ENCODE measurements at regions not wholly inside any gene's neighbourhood (a gene's known extent, or its start where the extent isn't known, plus 50 kb on each side); places are given as distances from the start of the nearest gene placed in this dataset.
"Not testable (repeated sequence)": the region's sequence is repeated elsewhere in the genome, so short reads cannot be mapped to it uniquely, and the experiment has no call there.

DNA sequence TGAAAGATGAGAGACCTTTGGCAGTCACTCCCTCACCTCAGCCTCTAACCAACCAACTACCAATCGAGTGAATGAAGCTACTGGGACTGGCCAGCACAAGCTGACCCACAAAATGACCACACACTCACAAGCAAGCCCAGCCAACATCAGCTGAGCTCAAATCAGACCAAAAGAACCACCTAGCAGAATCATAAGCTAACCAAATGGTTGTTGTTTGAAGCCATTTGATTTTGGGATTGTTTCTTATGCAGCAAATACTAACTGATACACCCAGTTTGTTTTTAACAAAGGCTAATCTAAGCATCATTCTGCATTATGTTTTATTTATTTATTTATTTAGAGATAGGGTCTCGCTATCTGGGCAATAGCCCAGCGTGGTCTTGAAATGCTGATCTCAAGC is 310.4 kb downstream of the SETD4 start:
- DNase-seq (ENCODE audit: low spot score) = no peak

GRCh38 chr21:35748678-35749314 is 311.5 kb downstream of the SETD4 start:
- no peak for DNase-seq (ENCODE audit: low spot score)

DNA sequence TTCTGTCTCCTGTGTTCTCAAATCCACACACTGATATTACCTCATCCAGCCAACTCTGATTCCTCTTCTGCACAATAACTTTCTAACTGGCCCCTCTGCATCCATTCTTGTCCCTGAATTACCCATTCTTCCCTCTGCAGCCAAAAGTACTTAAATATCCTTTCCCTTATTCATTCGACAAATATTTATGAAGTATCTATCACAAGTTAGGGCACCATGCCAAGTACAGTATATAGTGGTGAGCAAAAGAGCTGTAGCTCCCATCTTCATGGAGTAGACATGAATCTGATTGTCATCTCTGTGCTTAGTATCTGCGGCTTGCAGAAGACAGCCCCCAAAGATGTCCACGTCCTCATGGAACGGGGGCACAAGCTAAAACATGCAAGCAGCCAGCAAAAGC is 316.8 kb downstream of the SETD4 start:
- DNase-seq (ENCODE audit: low spot score) = no peak

- DNase-seq (ENCODE audit: low spot score) = peak; percentile 43
Measured at GRCh38 chr21:35738347-35738961, 321.9 kb downstream of the SETD4 start.

DNA sequence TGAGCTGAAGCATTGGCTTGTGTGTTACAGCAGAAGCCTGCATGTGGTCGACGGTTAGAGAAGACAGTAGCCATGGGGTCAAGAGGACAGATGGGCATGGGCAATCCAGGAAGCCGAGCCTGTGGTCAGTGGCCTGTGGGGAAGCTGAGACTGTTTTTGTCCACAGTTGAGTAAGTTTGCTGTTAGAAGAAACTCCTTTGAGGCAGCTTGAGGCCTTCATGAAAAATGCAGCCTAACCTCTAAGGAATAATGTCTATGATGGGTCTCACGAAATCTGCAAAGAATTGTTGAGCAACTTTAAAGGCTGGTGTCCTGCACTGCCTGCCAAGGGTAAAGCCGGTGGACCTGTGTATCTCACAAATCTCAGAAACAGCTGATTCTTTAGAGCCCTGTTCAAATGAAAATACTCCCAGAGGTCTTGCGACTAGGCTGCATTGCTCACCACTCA is 322.4 kb downstream of the SETD4 start:
- DNase-seq (ENCODE audit: low spot score) = no peak

DNA sequence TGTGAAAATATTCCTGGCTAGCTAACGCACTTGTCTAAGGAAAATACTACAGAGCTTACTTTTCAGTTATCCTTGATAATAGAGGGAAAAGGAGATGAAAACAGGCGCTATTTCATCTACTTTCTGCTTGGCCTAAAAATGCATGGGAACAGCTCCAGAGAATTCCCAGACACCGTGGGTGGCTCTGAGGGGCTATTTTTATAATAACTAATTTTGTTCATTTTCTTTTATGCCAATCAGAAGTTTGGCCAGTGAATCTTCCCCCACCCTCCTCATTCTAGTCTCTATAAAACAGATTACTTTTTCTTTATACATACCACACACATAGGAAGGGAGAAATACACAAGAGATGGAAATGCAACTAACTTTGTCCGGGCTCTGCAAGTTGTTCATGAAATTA is 322.9 kb downstream of the SETD4 start:
- DNase-seq (ENCODE audit: low spot score) = no peak

GRCh38 chr21:35732788-35733187 is 327.5 kb downstream of the SETD4 start:
- DNase-seq (ENCODE audit: low spot score) = no peak

GRCh38 chr21:35730325-35730724 is 330.0 kb downstream of the SETD4 start:
- DNase-seq (ENCODE audit: low spot score) = no peak

GRCh38 chr21:35727830-35728229 is 332.5 kb downstream of the SETD4 start:
- DNase-seq (ENCODE audit: low spot score) = no peak

GRCh38 chr21:35724156-35724555 is 336.2 kb downstream of the SETD4 start:
- DNase-seq (ENCODE audit: low spot score) = no peak

- DNase-seq (ENCODE audit: low spot score) = no peak
Measured at GRCh38 chr21:35721701-35722100, 338.6 kb downstream of the SETD4 start.

- no peak for DNase-seq (ENCODE audit: low spot score)
Measured at GRCh38 chr21:35720208-35720731, 340.1 kb downstream of the SETD4 start.

DNA sequence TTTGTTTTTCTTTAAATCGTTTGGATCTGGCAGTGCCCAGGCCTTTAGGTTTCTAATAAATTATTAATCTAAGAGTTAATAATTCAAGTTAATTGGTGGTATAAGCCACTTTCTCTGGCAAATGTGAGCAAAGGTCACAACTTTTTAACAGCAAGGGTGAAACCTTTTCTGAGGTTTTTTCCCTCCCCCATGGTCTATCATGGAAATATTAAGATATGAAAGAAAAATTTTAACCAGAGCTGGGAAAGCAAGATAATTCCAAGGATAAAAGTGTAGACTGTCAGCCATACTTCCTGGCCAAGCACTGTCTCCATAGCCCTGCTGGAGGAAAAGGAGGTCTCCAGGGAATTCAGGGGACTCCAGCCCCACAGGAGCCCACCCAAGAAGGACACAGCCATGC is 341.2 kb downstream of the SETD4 start:
- no peak for DNase-seq (ENCODE audit: low spot score)

GRCh38 chr21:35716876-35717565 is 343.3 kb downstream of the SETD4 start:
- no peak for DNase-seq (ENCODE audit: low spot score)

DNA sequence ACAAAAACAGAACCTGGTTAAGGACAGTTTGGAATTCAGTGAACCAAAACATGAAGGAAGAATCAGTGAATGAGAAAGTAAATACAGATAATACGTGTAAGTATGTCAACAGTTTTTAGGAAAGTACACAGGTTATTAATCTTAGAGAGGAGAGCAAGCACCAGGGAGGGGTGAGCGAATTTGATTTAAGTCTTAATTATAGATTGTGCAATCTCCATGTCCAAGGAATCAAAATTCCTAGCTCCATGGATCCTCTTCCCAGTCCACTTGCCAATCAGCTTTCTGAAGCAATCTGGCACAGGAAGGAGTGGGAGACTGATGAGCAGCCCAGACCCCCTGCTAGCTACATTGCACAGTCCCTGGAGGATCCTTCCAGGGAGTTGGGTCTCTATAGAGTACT is 346.4 kb downstream of the SETD4 start:
- no peak for DNase-seq (ENCODE audit: low spot score)

- no peak for DNase-seq (ENCODE audit: low spot score)
Measured at GRCh38 chr21:35711661-35712060, 348.7 kb downstream of the SETD4 start.

- no peak for DNase-seq (ENCODE audit: low spot score)
Measured at GRCh38 chr21:35711213-35711612, 349.1 kb downstream of the SETD4 start.

- DNase-seq (ENCODE audit: low spot score) = not testable (repeated sequence)
Measured at GRCh38 chr21:35709990-35710389, 350.3 kb downstream of the SETD4 start.

DNA sequence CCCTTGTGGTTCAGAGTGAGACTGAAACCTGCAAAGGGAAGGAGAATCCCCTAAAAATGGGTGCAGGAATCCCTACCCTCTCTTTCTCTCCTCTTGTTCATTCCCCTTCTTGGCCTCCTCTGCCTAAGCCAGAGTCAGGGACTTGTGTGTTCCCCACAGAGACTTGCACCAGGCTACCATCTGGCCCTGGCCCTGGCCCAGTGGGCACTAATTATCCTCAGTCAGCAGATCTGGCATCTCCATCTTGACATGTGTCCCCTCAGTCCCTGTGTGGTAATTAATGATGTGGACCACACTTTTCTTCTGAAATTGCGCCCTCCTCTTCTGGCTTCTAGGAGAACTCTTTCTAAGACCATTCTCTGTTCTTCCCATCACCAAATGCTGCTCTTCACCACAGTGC is 354.4 kb downstream of the SETD4 start:
- DNase-seq (ENCODE audit: low spot score) = no peak

DNA sequence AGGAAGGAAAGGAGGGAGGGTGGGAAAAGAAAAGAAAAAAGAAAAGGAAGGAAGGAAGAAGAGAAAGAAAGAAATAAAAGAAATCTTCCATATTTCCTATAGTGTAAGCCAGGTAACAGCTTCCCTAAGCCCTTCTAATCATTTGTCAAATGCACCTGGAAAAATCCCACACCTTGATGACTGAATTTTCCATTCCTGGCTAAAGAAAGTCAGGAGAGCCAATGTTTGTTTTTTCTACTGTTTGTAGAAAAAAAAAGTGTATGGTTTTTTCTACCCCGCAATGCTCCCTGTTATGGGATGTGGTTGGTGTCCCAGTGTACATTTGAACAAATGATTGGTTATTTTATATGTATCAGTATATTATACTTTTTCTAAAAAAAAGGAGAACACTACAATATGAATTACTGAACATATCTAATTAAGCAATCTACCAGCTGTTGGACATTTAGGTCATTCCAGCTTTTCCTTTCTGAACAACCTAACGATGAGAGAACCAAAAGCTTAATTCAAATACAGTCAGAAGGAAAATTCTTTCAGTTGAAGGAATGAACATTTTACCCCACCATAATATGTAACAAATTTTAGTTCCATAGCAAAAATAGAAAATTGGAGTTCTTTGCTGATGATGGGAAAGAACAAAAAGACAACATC is 355.0 kb downstream of the SETD4 start:
- DNase-seq (ENCODE audit: low spot score) = no peak

- DNase-seq (ENCODE audit: low spot score) = no peak
Measured at GRCh38 chr21:35703704-35704103, 356.6 kb downstream of the SETD4 start.

GRCh38 chr21:35699361-35699760 is 361.0 kb downstream of the SETD4 start:
- no peak for DNase-seq (ENCODE audit: low spot score)
